Smooth muscle cell (in vitro differentiated cells): ENCODE measurements at regions not wholly inside any gene's neighbourhood (a gene's known extent, or its start where the extent isn't known, plus 50 kb on each side); places are given as distances from the start of the nearest gene placed in this dataset.

ENCODE experiments used
- DNase-seq: peaks from one replicate; lab custom pipeline; 2025; ENCODE audit not compliant: unreplicated experiment; lab: John Stamatoyannopoulos, UW
- H2AFZ ChIP-seq: fragments of 200-600 bp; sonication (generic); 2 replicates; pipeline ENCODE4 v1.6.0; 2016; ENCODE audit warnings: antibody characterized with exemption, low read depth, mild to moderate bottlenecking
- H3F3A ChIP-seq: fragments of 200-600 bp; sonication (generic); 2 replicates; pipeline ENCODE4 v1.6.0; 2017; ENCODE audit warnings: antibody characterized with exemption, low read depth
- H3K27ac ChIP-seq: fragments of 200-600 bp; sonication (generic); 2 replicates; pipeline ENCODE4 v1.5.1; 2016; ENCODE audit warnings: low read depth, mild to moderate bottlenecking
- H3K27me3 ChIP-seq: fragments of 200-600 bp; sonication (generic); 2 replicates; pipeline ENCODE4 v1.6.1; 2016; ENCODE audit warnings: low read depth, mild to moderate bottlenecking
- H3K36me3 ChIP-seq: fragments of 200-600 bp; sonication (generic); 2 replicates; pipeline ENCODE4 v1.5.1; 2016; ENCODE audit warnings: low read depth
- H3K4me1 ChIP-seq: fragments of 200-600 bp; sonication (generic); 2 replicates; pipeline ENCODE4 v1.5.1; 2016; ENCODE audit warnings: low read depth
- H3K4me2 ChIP-seq: fragments of 200-600 bp; sonication (generic); 2 replicates; pipeline ENCODE4 v1.6.0; 2016; ENCODE audit warnings: mild to moderate bottlenecking
- H3K4me3 ChIP-seq: fragments of 200-600 bp; sonication (generic); 2 replicates; pipeline ENCODE4 v1.5.1; 2016; ENCODE audit warnings: mild to moderate bottlenecking
- H3K79me2 ChIP-seq: fragments of 200-600 bp; sonication (generic); 2 replicates; pipeline ENCODE4 v1.6.0; 2016; ENCODE audit warnings: low read depth, mild to moderate bottlenecking
- H3K9ac ChIP-seq: fragments of 200-600 bp; sonication (generic); 2 replicates; pipeline ENCODE4 v1.6.0; 2016; ENCODE audit warnings: low read depth
- H3K9me3 ChIP-seq: fragments of 200-600 bp; sonication (generic); replicated peaks from 2 replicates; pipeline ENCODE4 v1.5.1; 2016; ENCODE audit warnings: low read depth
- H4K20me1 ChIP-seq: fragments of 200-600 bp; sonication (generic); 2 replicates; pipeline ENCODE4 v1.6.0; 2016; ENCODE audit warnings: low read depth
- CTCF ChIP-seq: fragments of 200-600 bp; sonication (generic); IDR thresholded peaks from 2 replicates; pipeline ENCODE4 v1.5.1; 2017; ENCODE audit warnings: borderline replicate concordance, mild to moderate bottlenecking, antibody characterized with exemption; ENCODE audit not compliant: insufficient read depth, poor library complexity, severe bottlenecking
- WGBS: methylation state at CpG from one replicate; pipeline ENCODE4 v1.1.7; 2016; ENCODE audit warnings: low lambda C conversion rate; 5-methylcytosine and 5-hydroxymethylcytosine counted together

GRCh38 chr7:34330308-34330707, 327.7 kb upstream of the NPSR1 start:
- Histone ChIP-seq H3F3A (no peaks in the 10 kb centered on the region), H3K27me3 (no peaks in the 10 kb centered on the region), H3K9me3 (no peaks in the 10 kb centered on the region), H3K79me2 (no peaks in the 10 kb centered on the region), H3K4me3 (no peak overlapping the region), H3K36me3 (no peaks in the 10 kb centered on the region), H3K4me2 (no peak overlapping the region), H3K4me1 (no peaks in the 10 kb centered on the region), H3K9ac (no peak overlapping the region), H4K20me1 (no peaks in the 10 kb centered on the region), H2AFZ (no peak overlapping the region), H3K27ac (no peak overlapping the region)
- no peak for DNase-seq
- 78% methylated on average over 3 of the region's 3 CpGs for WGBS
- no peak for TF ChIP-seq CTCF

DNA sequence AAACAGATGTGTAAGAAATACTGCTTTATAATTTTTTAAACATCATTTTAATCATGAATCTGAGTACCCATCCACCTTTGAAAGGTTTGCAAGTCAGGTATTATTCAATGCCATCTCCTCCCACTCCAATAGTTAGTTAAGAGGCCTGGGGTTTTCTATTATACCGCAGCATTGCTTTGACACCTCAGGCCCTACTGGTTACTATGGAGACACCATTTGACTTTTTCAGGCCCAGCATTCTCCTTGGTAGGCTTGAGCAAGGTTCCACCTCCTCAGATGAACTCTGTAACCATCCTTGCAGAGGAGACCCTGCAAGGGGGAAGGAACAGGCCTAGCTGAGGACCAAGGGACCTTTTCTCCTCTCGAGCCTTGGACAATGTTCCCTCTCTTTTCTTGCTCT, 326.9 kb upstream of the NPSR1 start:
- Histone ChIP-seq H3K4me1 (no peaks in the 10 kb centered on the region), H3K79me2 (no peaks in the 10 kb centered on the region), H3K4me2 (no peak overlapping the region), H4K20me1 (no peaks in the 10 kb centered on the region), H3K27me3 (no peaks in the 10 kb centered on the region), H3K36me3 (no peaks in the 10 kb centered on the region), H3K4me3 (no peak overlapping the region), H2AFZ (no peak overlapping the region), H3K9me3 (no peaks in the 10 kb centered on the region), H3F3A (no peaks in the 10 kb centered on the region), H3K27ac (no peak overlapping the region), H3K9ac (no peak overlapping the region)
- no peak for TF ChIP-seq CTCF
- 89% methylated on average over 2 of the region's 2 CpGs for WGBS
- DNase-seq, result no peak

GRCh38 chr7:34332006-34332405, 326.0 kb upstream of the NPSR1 start:
- no peak overlapping the region for H3K27ac ChIP-seq
- H3K36me3 ChIP-seq, result no peaks in the 10 kb centered on the region
- no peak for DNase-seq
- no peak overlapping the region for H3K9ac ChIP-seq
- no peaks in the 10 kb centered on the region for H4K20me1 ChIP-seq
- no peaks in the 10 kb centered on the region for H3K4me1 ChIP-seq
- no peaks in the 10 kb centered on the region for H3F3A ChIP-seq
- H3K4me3 ChIP-seq, result no peak overlapping the region
- H3K4me2 ChIP-seq, result no peak overlapping the region
- no peak overlapping the region for H2AFZ ChIP-seq
- no peaks in the 10 kb centered on the region for H3K27me3 ChIP-seq
- no peak for TF ChIP-seq CTCF
- WGBS, result 92% methylated on average over 4 of the region's 4 CpGs
- H3K79me2 ChIP-seq, result no peaks in the 10 kb centered on the region
- H3K9me3 ChIP-seq, result no peaks in the 10 kb centered on the region

GRCh38 chr7:34333184-34333583, 324.8 kb upstream of the NPSR1 start:
- H3K27ac ChIP-seq, result no peak overlapping the region
- DNase-seq, result no peak
- TF ChIP-seq CTCF, result no peak
- H3K4me2 ChIP-seq, result no peak overlapping the region
- H3K4me1 ChIP-seq, result no peaks in the 10 kb centered on the region
- no peaks in the 10 kb centered on the region for H3K79me2 ChIP-seq
- 95% methylated on average over 2 of the region's 2 CpGs for WGBS
- no peaks in the 10 kb centered on the region for H3K36me3 ChIP-seq
- H2AFZ ChIP-seq, result no peak overlapping the region
- no peak overlapping the region for H3K4me3 ChIP-seq
- H3K27me3 ChIP-seq, result no peaks in the 10 kb centered on the region
- no peaks in the 10 kb centered on the region for H3F3A ChIP-seq
- no peaks in the 10 kb centered on the region for H3K9me3 ChIP-seq
- H3K9ac ChIP-seq, result no peak overlapping the region
- H4K20me1 ChIP-seq, result no peaks in the 10 kb centered on the region
